Lower leg skin (tissue), 4 donors: ENCODE measurements at regions not wholly inside any gene's neighbourhood (a gene's known extent, or its start where the extent isn't known, plus 50 kb on each side); places are given as distances from the start of the nearest gene placed in this dataset.
A peak's percentile ranks its signal among the peaks of the same experiment; 100 is the strongest.

Source experiments
- DNase-seq, 2 donors: peaks; one replicate each; pipeline ENCODE4 v3.0.0-alpha.2; 2019; ENCODE audit warnings: low spot score in 2 of 2
- H3K4me3 ChIP-seq: fragments of 200-600 bp; sonication (generic); 2 replicates; pipeline ENCODE4 v1.5.1; 2017; ENCODE audit warnings: mild to moderate bottlenecking, low read depth; ENCODE audit not compliant: poor library complexity, severe bottlenecking
- POLR2A ChIP-seq, 2 donors: fragments of 450-650 bp; IDR thresholded peaks; one replicate each; pipeline ENCODE4 v1.6.1; 2016 to 2017; ENCODE audit warnings: antibody characterized with exemption in 2 of 2, mild to moderate bottlenecking in 1 of 2, moderate library complexity in 1 of 2
- WGBS, 2 donors: methylation state at CpG; one replicate each; pipeline ENCODE4 v1.1.5; 2018; 5-methylcytosine and 5-hydroxymethylcytosine counted together
- intact Hi-C: fragments of 100-400 bp; cut with DNase I; formaldehyde crosslinking; loops from one replicate; pipeline ENCODE4 v1.15.0; 2023; ENCODE audit warnings: low total_unique reads
- TF ChIP-seq, protein P1 (sequence below), 3 donors: fragments of 450-650 bp; IDR thresholded peaks; one replicate each; pipeline ENCODE4 v1.5.1; 2016; ENCODE audit warnings: antibody characterized with exemption in 3 of 3, mild to moderate bottlenecking in 3 of 3, moderate library complexity in 2 of 3

DNA sequence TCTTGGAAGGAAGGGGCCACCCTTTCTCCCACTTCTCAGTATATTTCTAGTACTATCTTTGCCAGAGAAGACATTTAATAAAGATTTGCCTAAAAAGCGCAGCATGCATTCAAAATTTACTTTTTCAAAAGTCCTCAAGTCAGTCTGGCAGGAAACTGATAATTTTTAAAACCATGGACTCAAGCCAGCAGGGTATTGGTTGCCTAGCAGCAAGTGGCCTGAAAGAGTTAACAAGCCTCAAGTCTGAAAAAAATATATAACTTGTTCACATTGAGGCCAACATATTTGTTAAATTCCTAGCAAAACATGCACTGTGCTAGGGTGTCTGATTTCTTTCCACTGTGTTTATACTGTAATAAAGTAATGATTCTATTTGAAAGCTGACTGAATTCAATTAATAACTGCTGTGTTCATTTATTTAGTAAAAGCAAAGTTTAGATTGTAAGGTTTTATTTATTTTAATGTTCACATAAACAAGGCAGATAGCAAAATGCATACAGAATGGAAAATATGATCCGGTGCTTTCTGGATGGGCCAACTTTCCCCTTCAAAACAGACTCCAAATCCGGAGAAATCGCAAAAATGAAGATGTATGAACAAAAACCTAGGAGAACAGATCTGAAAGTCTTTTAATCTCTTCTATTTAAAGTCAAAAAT is 218.5 kb upstream of the FGF13 start:
- no peak for TF ChIP-seq POLR2A (IDR thresholded peaks at IDR 0.05)
- TF ChIP-seq, protein P1, sequence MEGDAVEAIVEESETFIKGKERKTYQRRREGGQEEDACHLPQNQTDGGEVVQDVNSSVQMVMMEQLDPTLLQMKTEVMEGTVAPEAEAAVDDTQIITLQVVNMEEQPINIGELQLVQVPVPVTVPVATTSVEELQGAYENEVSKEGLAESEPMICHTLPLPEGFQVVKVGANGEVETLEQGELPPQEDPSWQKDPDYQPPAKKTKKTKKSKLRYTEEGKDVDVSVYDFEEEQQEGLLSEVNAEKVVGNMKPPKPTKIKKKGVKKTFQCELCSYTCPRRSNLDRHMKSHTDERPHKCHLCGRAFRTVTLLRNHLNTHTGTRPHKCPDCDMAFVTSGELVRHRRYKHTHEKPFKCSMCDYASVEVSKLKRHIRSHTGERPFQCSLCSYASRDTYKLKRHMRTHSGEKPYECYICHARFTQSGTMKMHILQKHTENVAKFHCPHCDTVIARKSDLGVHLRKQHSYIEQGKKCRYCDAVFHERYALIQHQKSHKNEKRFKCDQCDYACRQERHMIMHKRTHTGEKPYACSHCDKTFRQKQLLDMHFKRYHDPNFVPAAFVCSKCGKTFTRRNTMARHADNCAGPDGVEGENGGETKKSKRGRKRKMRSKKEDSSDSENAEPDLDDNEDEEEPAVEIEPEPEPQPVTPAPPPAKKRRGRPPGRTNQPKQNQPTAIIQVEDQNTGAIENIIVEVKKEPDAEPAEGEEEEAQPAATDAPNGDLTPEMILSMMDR (IDR thresholded peaks at IDR 0.05) = no peak
- DNase-seq = no peak
- 56 to 63% methylated on average over 4 of the region's 4 CpGs for WGBS, 2 donors
- no peak overlapping the region for H3K4me3 ChIP-seq
- intact Hi-C loops = no loop called here

DNA sequence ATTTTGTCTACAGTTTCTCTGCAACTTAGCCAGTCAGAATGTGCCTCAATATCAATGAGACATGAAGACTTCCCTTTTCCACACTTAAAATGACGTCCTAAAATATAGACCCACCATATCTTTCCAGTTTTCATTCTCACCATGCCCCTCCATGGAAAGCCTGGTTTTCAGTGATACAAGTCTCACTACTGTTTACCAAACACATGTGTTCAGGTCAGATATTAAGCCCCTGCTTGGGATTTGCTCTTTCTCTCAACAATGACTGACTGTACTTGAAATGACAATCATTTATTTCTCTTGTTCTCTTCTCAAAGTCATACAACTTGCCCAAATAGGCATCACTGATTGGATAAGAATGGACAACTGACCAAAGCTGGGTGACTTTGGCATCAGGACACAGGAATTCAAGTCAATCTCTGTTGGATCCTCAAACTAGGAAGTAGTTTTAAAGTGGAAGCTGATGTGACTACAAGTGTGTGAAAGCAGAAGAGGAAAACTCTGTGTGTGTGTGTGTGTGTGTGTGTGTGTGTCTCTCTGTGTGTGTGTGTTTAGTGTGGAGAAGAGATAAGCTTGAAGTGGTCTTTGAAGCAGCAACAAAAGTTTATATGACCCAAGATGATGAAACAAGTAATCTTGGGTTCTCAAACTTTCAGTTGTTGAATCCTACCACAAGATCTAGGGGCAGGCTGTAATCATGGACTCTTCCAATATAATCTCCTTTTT is 217.4 kb upstream of the FGF13 start:
- intact Hi-C loops = no loop called here
- WGBS, 2 donors = 44 to 60% methylated on average over 1 of the region's 1 CpG
- TF ChIP-seq, protein P1 (IDR thresholded peaks at IDR 0.05) = no peak
- TF ChIP-seq POLR2A (IDR thresholded peaks at IDR 0.05) = no peak
- DNase-seq = no peak
- no peak overlapping the region for H3K4me3 ChIP-seq

- intact Hi-C loops = no loop called here
- WGBS, 2 donors = 50 to 67% methylated on average over 3 of the region's 3 CpGs
- H3K4me3 ChIP-seq = no peak overlapping the region
- peak in 1 of 2 donors; percentile 15 for DNase-seq
- TF ChIP-seq, protein P1 (IDR thresholded peaks at IDR 0.05) = no peak
- no peak for TF ChIP-seq POLR2A (IDR thresholded peaks at IDR 0.05)
Observed at GRCh38 chrX:138925330-138925729, 213.8 kb upstream of the FGF13 start.

- H3K4me3 ChIP-seq = no peak overlapping the region
- intact Hi-C loops = no loop called here
- TF ChIP-seq, protein P1 (IDR thresholded peaks at IDR 0.05) = no peak
- TF ChIP-seq POLR2A (IDR thresholded peaks at IDR 0.05) = no peak
- no peak for DNase-seq
Observed at GRCh38 chrX:138923805-138924204, 212.3 kb upstream of the FGF13 start.

DNA sequence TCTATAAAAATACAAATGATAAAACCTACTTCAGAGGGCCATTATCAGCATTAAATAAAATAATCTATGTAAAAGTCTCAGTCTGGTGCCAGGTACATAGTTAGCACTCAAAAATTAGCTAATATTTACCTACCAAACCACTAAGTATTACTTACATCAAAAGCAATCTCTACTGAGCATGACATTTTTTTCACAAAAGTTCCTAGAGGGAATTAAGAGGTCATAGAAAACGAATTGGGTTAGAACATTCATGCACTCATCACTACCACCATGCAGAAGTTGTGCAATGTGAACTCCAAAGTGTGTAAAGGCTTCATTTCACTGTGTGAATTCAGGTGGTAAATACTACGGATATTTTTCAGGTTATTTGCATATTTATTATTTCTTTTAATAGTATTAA is 209.5 kb upstream of the FGF13 start:
- 8 to 73% methylated on average over 2 of the region's 2 CpGs for WGBS, 2 donors
- intact Hi-C loops = no loop called here
- H3K4me3 ChIP-seq = no peak overlapping the region
- no peak for TF ChIP-seq POLR2A (IDR thresholded peaks at IDR 0.05)
- TF ChIP-seq, protein P1 (IDR thresholded peaks at IDR 0.05) = no peak
- no peak for DNase-seq
